DMS 273 treated with DMSO at 0.1 percent for 48 hours (cell line): ENCODE measurements at regions not wholly inside any gene's neighbourhood (a gene's known extent, or its start where the extent isn't known, plus 50 kb on each side); places are given as distances from the start of the nearest gene placed in this dataset.

ENCODE experiments used
- DNase-seq: peaks from one replicate; lab custom pipeline; 2025; lab: John Stamatoyannopoulos, UW

DNA sequence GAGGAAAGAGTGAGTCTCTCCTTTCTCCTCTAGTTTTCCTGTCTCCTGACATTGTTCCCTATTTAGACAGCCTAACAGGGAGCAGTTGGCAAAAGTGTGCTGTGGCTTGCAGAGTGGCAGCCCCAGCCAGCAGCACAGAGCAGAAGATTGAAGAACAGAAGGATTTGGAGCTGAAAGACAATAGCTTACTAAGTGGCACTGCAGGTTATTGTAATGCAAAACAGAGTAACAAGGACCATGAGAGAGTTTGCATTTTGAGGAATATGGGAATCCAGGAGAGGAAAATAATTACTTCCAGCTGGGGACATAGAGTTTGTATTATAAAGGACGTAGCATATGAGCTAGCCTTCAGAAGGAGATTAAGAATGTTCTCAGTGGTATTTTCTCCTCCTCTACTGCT is 342.4 kb downstream of the AKAIN1 start:
- DNase-seq: no peak

DNA sequence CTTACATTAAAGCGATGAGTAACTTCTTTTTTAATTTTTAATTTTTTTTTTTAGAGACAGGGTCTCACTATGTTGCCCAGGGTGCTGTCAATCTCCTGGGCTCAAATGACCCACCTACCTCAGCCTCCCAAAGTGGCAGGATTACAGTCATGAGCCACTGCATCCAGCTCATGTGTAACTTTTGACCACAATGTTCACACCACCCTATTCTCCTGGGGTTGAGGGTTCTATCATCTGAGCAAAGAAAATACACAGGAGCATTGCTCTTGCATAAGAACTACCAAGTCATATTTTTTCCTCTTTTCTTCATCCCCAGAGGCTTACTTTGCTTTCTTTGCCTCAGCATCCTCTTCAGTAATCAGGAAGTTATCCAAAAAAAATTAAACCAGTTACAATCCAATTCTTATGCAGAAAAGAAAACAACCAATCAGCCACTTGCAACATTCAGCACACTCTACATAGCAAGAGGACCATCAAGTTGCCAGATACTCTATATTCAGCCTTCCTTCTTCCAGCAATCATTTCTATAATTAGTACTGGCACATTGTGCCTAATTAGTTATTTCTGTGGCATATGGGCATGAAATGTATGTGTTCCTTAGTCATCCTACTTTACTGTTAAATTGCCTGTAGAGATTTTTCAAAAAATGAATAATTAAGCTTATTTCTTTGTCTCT is 345.6 kb downstream of the AKAIN1 start:
- DNase-seq: no peak

DNA sequence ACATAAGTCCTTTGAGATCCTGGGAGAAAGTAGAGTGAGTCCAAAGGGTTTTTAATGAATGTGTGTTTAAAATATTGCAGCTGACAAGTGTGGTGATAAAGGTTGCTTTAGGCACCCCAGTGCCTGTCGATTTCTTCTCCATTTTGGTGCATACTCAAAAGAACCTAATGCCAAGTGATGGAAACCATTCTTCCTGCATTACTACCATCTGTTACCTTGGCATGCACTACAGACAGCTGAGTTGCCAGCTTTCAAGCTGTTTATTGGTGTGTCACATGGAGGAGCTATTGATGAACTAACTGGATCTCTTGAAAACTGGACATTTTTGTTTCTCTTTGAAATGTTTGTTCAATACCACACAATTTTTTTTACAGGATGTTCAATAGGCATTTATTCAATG is 350.0 kb downstream of the AKAIN1 start:
- DNase-seq: peak; percentile 69

DNA sequence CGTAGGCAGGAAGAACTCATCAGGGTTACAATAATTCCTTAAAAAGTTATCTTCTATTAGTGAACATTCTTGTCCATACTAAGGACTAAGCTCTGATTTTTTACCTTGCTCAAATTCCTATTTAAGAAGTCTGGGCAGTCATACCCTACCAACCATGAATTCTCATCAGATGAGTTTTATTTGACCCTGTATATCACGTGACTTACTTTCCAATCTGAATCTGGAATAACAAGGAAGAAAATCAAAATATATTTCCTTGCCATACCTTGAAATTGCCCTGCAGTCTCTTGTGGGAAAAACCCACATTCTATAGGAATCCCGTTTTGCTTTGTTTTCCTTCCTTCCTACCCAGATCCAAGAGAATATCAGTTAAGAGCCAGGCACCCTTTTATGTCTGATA is 352.7 kb downstream of the AKAIN1 start:
- DNase-seq: no peak

DNA sequence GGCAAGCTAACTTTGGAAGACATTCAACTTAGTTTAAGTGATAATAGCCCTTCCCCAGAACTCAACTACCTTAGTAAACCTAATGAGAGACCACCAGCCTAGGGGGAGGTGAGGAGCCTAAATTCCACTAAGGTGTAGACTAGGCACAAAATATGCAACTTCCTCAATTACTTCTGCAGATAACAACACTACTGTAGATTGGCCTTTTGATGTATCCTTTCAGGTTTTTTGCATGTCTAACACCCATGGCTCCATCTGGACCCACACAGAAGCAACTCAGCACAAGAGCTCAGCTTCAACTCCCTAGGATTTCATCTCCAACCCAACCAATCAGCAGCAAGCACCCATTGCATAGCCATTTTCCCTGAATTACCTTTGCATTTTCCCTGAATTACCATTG is 353.3 kb downstream of the AKAIN1 start:
- no peak for DNase-seq

DNA sequence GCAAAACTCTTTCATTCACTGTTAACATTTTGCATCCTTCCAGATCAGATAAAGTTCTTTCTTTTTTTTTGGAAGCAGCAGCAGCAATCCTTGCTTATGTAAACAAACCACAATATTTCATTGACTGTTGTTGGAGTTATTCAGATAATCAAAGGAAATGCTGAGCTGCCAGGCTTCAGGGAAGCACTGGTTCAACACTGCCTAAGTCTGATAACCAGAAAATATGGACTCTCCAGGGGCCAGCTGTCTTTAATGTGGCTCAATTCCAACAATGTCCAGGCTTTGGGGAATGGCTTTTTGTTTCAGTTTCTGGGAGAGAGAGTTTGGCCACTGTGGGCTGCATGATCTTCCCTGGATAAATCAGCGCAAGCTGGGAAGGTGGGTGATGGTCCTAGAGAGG is 354.3 kb downstream of the AKAIN1 start:
- DNase-seq: no peak

DNA sequence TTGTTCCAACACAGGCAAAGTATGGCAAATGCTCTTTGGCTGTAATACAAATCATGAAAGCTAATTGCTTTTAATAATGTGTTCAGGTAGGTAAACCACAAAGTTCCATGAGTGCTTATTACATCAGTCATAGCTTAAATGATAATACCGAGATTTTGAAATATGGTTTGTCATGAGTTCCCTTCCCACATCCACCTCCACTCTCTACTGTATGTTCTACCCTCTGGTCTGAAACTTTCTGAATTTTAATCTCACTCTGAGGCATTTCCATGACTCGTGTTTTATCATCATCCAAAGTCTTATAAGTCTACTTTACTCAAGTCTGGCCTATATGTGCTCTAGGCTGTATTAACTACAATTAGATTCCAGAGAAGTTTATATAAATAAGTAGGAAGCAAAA is 354.8 kb downstream of the AKAIN1 start:
- DNase-seq: no peak

DNA sequence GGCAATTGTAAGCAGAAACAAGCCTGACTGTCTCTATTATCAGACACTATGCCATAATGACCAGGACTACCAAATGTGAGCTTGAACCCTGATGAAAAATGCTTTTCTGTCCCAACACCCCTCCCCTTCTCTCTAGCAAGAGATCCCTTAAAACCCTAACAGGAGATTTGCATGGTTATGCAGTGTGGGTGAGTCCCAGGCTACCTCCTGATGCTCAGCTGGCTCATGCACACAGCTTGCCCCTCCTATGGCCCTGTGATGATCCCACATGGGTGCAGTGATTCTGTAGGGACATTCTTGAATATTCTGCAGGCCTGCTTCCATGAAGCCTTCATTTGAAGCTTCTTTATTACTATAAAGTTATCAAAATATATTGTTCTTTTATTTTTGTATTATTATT is 357.4 kb downstream of the AKAIN1 start:
- no peak for DNase-seq

DNA sequence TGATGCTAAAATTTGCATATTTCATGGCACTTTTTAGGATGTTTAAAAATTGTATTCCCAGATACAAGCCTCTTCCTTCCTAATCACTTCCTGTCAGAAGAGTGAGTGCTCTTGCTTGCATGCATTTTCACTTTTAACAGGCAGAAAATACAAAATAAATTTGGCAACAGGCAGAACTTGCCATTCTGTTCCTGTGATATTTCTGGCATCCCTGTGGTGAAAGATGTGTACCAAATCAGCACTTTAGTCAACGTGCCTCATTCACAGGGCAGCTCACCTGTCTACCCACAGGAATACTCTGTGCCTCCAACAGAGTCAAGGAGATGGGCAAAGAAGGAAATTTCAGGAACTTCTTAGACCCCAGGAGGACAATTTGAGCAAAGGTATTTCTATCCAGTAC is 360.9 kb downstream of the AKAIN1 start:
- DNase-seq: no peak

DNA sequence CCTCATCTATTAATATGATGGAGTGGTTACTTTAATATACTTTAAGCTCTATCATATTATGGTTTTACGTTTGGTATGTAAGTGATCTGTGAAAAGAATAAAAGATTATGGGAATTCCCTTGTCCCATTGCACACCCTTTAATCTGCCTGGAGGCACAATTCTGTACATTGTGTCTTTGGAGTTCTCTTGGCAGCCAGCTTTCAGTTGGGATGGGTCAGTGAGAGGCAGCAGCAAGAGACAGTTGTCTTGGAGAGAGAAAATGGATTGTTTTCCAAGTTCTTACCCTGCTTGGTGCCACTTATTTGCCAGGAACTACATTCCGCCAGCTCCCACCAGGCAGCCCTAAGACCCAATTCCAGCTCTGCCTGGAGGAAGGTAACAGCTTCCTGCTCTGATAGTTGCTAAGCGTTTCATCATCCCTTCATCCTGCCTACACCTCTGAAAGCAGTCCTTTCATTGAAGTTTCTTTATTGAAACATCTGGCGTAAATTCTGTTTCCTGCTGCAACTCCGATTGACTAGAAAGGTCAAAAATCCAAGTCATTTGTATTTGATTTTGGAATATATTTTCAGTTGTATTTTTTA is 365.2 kb downstream of the AKAIN1 start:
- no peak for DNase-seq

DNA sequence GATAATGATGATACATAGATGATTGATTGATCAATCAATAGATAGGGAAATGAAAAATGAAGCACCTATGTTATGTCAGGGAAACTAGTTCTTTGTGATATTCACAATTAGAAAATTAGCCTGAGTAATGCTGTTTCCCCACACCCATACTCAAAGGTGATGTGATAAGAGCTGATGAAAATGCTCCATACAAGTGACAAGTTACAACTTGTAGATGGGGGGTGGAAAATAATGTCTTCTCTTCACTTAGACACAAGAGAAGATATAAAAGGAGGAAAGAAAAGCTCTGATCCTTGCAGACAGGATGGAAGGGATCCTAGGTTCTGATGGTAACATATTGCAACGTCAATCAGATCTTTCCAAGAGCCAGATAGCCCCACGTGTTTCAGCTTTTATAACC is 365.9 kb downstream of the AKAIN1 start:
- no peak for DNase-seq

DNA sequence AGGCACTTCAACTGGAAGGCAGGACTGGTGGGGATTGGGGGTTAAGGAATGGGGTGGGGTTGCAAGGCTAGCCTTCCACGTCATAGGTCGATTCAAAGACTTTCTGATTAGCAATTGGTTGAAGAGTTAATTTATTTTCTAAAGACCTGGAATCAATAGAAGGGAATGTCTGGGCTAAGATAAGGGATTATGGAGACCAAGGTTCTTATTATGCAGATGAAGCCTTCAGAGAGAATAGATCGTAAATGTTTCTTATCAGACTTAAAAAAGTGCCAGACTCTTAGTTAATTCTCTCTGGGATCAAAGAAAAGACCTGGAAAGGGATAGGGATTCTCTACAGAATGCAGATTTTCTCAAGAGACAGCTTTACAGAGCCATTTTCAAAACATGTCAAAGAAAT is 368.0 kb upstream of the DLGAP1 start:
- DNase-seq: no peak

DNA sequence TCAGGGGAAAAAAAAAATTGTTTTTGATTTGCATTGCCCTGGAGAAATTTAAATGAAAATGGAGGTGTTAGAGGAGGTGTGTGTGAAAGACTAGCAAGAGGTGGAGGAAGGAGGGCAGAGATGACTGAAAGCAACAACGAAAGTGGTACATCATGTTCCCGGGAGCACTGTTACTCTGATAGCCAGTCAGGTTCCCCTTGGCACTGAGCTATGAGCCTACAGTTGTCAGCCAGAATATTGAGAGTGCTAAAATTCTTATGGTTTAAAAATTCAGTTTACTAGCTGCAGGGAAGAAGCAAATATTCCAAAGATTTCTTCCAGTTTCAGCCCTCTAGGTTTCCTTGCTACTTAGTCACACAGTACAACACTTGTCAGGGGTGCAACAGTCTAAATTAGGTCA is 366.7 kb upstream of the DLGAP1 start:
- DNase-seq: no peak

DNA sequence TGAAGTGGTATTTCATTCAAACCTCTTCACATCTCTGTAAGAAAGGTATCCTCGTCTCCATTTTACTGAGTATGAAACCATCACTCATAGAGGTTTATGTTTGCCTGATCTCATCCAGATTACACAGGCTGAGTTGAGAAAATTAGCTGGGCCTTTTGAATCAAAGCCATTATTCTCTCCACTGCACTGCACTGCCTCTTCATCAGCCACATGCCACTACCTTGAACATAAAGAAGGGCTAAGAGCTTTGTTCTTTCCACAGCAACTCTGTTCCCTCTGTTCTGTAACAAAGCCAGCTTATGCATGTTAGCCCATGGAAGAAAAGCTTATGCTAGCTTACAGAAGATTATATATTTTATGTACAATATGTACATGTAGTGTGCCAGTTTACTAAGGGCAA is 362.6 kb upstream of the DLGAP1 start:
- no peak for DNase-seq

DNA sequence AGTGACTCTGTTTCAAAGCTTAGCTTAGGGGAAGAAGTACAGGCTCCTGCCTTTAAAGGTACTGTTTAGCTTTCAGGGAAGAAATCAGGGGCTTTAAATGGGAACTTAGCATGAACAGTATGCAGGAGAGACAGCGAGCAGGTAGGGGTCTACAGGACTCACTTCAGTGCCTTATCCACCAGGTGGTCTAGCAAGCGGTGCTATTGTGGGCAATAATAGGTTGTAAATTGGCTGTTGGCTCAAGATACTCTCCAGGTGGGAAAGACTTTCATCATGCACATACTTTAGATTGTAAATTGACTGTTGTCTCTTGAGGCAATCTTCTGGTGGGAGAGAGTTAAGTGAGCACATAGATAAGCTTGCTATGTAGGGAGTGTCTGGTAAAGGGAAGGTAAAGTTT is 358.6 kb upstream of the DLGAP1 start:
- DNase-seq: no peak

DNA sequence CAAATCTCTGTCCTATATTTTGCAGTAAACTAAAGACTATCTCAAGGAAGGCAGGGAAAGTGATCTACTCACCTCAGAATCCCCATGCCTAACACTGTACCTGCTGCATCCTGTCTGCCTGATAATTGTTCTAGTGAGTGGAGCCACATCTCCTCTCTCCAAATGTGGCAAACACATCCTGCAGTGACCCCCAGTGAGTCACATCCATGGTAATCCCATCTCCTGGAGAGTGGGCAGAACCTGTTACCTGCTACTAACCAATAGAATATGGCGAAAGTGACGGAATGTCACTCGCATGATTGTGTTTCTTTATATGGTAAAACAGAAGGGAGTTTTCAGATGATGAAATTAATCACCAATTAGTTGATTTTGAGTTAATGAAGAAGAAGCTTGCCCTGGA is 353.8 kb upstream of the DLGAP1 start:
- no peak for DNase-seq

DNA sequence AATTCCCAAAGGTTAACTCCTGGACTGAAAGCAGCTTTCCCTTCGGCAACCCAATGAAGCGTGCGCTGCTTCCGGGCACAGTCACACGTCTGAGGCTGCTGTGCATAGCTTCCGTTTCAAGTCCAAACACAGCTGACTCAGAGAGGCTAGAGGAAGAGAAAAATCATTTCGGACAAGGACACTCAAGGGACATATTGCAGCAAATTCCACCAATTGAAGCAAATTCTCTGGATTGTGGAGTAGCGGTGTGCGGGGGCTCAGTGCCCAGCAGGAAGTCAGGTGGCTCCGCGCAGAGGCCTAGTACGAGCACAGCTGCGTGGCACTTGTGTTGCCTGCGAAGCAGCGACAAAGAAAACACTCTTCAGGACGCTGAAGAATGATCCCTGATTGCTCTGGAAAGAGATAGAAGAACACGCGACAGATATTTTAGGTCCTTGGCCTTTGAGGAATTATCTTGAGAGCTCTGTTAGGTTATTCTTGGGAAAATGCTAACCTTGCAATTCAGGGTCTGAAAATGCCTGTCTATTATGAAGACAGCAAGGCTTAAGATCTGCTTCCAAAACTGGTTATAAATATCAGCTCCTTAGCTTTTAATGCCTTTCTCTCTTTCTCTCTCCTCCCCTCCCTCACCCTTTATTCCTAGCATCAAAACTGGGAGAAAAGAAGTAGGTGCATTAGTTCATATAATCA is 352.6 kb upstream of the DLGAP1 start:
- no peak for DNase-seq

DNA sequence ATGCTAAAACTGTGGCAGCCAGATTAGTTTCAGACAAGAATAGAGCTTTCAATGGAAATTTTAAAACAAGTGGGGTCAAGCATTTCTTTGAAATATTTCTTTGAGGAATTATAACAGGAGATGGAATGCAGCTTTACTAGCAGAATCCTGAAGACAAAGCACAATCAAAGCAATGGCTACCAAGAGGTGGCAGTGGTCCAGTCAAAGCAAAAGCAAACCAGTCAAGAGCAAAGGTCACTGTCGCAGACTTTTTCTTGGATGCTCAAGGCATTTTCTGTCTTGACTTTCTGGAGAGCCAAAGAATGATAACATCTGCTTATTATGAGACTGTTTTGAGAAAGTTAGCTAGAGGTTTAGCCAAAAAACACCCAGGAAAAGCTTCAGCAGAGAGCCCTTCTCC is 351.2 kb upstream of the DLGAP1 start:
- no peak for DNase-seq

DNA sequence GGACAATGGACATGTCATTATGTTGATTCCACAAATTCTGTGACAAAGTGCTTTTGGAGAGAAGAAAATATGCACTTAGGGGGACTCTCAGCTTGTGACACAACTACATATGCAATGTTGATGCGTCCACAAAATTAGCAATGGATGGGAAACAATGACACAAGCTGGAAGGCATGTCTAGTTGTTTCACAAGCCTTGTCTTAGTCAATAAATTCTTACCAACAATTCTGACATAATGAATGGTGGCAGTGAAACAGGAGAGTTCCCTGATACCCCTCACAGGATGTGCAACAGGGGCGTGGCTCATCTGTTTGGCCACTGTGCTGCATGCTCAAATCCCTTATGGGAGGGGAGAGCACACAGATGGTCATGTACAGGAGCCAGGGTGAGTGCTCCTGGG is 347.2 kb upstream of the DLGAP1 start:
- no peak for DNase-seq

DNA sequence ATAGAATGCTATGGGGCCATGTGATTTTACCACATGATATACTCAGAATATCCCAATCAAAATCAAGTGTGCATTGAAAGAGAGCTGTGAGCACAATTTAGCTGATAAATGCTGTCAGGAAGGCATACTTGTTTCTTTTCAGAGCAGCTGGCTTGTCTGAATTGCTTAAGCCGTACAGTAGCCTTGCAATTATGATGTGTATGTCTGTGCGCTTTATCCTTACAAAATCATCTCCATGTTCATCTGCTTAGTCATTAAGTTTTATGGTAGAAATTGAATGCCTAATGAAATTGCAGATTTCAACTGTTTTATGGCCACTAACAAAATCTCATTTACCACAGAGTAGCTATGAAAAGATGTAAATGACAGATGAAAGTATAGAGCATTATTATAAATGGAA is 346.0 kb upstream of the DLGAP1 start:
- DNase-seq: no peak

DNA sequence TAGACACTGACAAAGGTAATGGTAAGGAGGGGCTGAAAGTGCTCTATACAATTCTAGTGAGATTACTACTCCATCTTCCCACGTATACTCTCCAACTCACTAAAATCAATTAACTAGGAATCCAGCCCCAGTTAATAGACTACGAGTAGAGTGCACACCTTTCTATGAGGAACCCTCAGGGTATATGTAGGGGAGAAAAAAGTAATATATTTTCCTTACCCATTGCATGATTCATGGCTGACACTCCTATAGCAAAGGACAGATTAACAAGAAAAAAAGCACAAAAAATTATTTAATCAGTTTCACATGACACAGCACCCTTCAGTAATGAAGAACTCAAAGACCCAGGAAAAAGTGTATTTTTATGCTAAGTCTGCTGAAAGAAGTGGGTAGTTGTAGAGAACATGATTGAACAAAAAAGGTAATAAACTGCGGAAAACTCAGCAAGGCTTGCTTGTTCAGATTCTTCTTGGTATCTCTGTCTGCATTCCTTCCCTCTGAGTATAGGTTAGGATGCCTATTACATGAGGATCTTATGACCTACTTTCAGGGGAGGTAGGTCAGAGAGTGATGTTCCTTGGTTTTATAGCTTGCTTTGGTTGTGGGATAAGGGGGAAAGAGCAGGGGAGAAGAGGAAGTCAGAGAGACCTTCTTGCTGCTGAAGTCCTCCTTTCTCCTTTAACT is 342.0 kb upstream of the DLGAP1 start:
- no peak for DNase-seq

DNA sequence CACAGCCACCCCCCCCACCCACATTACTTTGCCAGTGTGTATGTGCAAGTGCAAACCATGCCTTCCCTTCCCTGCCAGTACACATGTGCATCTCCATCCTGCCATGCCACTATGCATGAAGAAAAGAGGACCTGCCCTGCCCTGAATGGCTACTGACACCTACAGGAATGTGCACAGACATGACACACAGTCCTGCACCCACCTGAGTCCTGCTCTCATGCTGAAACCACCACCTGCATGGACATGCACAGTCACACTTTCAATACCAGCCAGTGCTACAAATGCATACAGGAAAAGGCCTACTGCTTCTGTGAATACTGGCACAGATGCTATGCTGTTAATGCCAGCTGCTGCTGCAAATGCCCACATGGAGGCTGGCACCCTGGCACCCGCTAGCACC is 334.4 kb upstream of the DLGAP1 start:
- no peak for DNase-seq

DNA sequence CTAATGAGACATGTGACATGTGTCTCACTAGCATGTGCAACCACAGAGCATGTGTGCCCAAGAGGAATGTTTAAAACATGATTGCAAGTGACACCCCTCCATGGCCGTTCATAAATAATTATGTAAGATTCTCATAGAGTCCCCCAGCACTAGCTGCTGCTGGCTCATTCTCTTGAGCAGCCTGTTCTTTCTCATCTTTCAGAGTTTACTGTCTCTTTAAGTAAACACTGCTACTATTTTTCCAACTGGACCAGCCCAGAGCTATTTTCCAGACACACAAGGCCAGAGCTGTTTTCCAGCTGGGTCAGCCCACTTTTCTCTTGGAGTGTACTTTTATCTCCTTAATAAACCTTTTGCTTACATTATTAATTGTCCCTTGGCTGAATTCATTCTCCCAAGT is 326.8 kb upstream of the DLGAP1 start:
- no peak for DNase-seq
